ENCODE measurements at regions not wholly inside any gene's neighbourhood (a gene's known extent, or its start where the extent isn't known, plus 50 kb on each side); places are given as distances from the start of the nearest gene placed in this dataset.

- no peak for TF ChIP-seq CTCF (IDR thresholded peaks at IDR 0.05)
Observed at GRCh38 chr12:90029317-90029716, 320.7 kb upstream of the ATP2B1 start.

GRCh38 chr12:90028635-90029051, 320.0 kb upstream of the ATP2B1 start:
- Histone ChIP-seq H3K27me3 (replicated peaks; ENCODE audit: insufficient read depth) (no peaks in the 10 kb centered on the region), H3K9me3 (no peaks in the 10 kb centered on the region), H3K4me3 (no peak overlapping the region), H3K27ac (no peak overlapping the region), H3K4me1 (ENCODE audit: control insufficient read depth in 1 of 2, low read depth in 2 of 2) (no peaks in the 10 kb centered on the region), H3K36me3 (no peaks in the 10 kb centered on the region)
- ATAC-seq (ENCODE audit: insufficient number of reproducible peaks, low FRiP score, low read depth) = no peak
- no peak for TF ChIP-seq CTCF (IDR thresholded peaks at IDR 0.05)
- DNase-seq (ENCODE audit: low spot score) = no peak

More at GRCh38 chr12:90029317-90029716, 320.7 kb upstream of the ATP2B1 start:
- Histone ChIP-seq H3K36me3 (no peaks in the 10 kb centered on the region), H3K27me3 (replicated peaks; ENCODE audit: insufficient read depth) (no peaks in the 10 kb centered on the region), H3K27ac (no peak overlapping the region), H3K4me1 (ENCODE audit: control insufficient read depth in 1 of 2, low read depth in 2 of 2) (no peaks in the 10 kb centered on the region), H3K4me3 (no peak overlapping the region), H3K9me3 (no peaks in the 10 kb centered on the region)
- ATAC-seq (ENCODE audit: insufficient number of reproducible peaks, low FRiP score, low read depth) (no peak), DNase-seq (ENCODE audit: low spot score) (no peak)

- DNase-seq (ENCODE audit: low spot score) = no peak
- H3K27ac ChIP-seq = no peak overlapping the region
- H3K4me1 ChIP-seq (ENCODE audit: control insufficient read depth in 1 of 2, low read depth in 2 of 2) = no peaks in the 10 kb centered on the region
- TF ChIP-seq CTCF (IDR thresholded peaks at IDR 0.05) = no peak
- no peaks in the 10 kb centered on the region for H3K9me3 ChIP-seq
- H3K4me3 ChIP-seq = no peak overlapping the region
- no peaks in the 10 kb centered on the region for H3K27me3 ChIP-seq (replicated peaks; ENCODE audit: insufficient read depth)
- no peaks in the 10 kb centered on the region for H3K36me3 ChIP-seq
- ATAC-seq (ENCODE audit: insufficient number of reproducible peaks, low FRiP score, low read depth) = no peak
Observed at GRCh38 chr12:90027889-90028634, 319.4 kb upstream of the ATP2B1 start.

- no peaks in the 10 kb centered on the region for H3K4me1 ChIP-seq (ENCODE audit: control insufficient read depth in 1 of 2, low read depth in 2 of 2)
- ATAC-seq (ENCODE audit: insufficient number of reproducible peaks, low FRiP score, low read depth) = no peak
- no peak for TF ChIP-seq CTCF (IDR thresholded peaks at IDR 0.05)
- no peaks in the 10 kb centered on the region for H3K36me3 ChIP-seq
- H3K4me3 ChIP-seq = no peak overlapping the region
- DNase-seq (ENCODE audit: low spot score) = no peak
- H3K27me3 ChIP-seq (replicated peaks; ENCODE audit: insufficient read depth) = no peaks in the 10 kb centered on the region
- no peaks in the 10 kb centered on the region for H3K9me3 ChIP-seq
- H3K27ac ChIP-seq = no peak overlapping the region
Observed at GRCh38 chr12:90027041-90027440, 318.4 kb upstream of the ATP2B1 start.

GRCh38 chr12:90026516-90026915, 317.9 kb upstream of the ATP2B1 start:
- Histone ChIP-seq H3K27me3 (replicated peaks; ENCODE audit: insufficient read depth) (no peaks in the 10 kb centered on the region), H3K27ac (no peak overlapping the region), H3K36me3 (no peaks in the 10 kb centered on the region), H3K9me3 (no peaks in the 10 kb centered on the region), H3K4me3 (no peak overlapping the region), H3K4me1 (ENCODE audit: control insufficient read depth in 1 of 2, low read depth in 2 of 2) (no peaks in the 10 kb centered on the region)
- ATAC-seq (ENCODE audit: insufficient number of reproducible peaks, low FRiP score, low read depth) (no peak), DNase-seq (ENCODE audit: low spot score) (no peak)
- no peak for TF ChIP-seq CTCF (IDR thresholded peaks at IDR 0.05)
